Colonic mucosa (tissue), 4 donors: ENCODE measurements at regions not wholly inside any gene's neighbourhood (a gene's known extent, or its start where the extent isn't known, plus 50 kb on each side); places are given as distances from the start of the nearest gene placed in this dataset.

ENCODE experiments used
- DNase-seq: peaks from one replicate; pipeline ENCODE4 v3.0.0-alpha.2; 2020
- H3K27ac ChIP-seq: fragments of 200-600 bp; one replicate; pipeline ENCODE4 v1.8.0; 2021
- H3K27me3 ChIP-seq: fragments of 200-600 bp; one replicate; pipeline ENCODE4 v1.8.0; 2021
- H3K36me3 ChIP-seq: fragments of 200-600 bp; one replicate; pipeline ENCODE4 v1.8.0; 2021
- H3K4me1 ChIP-seq: fragments of 200-600 bp; one replicate; pipeline ENCODE4 v1.8.0; 2021; ENCODE audit warnings: mild to moderate bottlenecking
- H3K4me3 ChIP-seq: fragments of 200-600 bp; one replicate; pipeline ENCODE4 v1.8.0; 2021
- H3K9ac ChIP-seq, 2 donors: one replicate each; pipeline ENCODE4 v1.7.0; 2013; ENCODE audit warnings: control low read depth in 2 of 2, low read depth in 2 of 2, low read length in 2 of 2
- H3K9me3 ChIP-seq: fragments of 200-600 bp; one replicate; pipeline ENCODE4 v1.8.0; 2021
- CTCF ChIP-seq: fragments of 200-600 bp; IDR thresholded peaks from one replicate; pipeline ENCODE4 v1.8.0; 2022; ENCODE audit warnings: antibody characterized with exemption, mild to moderate bottlenecking
- intact Hi-C: fragments of 100-400 bp; cut with DNase I; formaldehyde crosslinking; loops from one replicate; pipeline ENCODE4 v1.14.1; 2022
- donor health status: healthy.
- donor health status: DM: no; HTN: no; CAD: no.
- donor health status: DM: no; HTN: no; CAD: no.

- Histone ChIP-seq H3K4me3 (no peak overlapping the region), H3K27ac (no peak overlapping the region), H3K4me1 (no peaks in the 10 kb centered on the region), H3K27me3 (no peaks in the 10 kb centered on the region), H3K36me3 (no peaks in the 10 kb centered on the region), H3K9ac (no peak overlapping the region), H3K9me3 (no peaks in the 10 kb centered on the region)
- intact Hi-C loops: no loop called here
- no peak for DNase-seq
- TF ChIP-seq CTCF: no peak
Measured at GRCh38 chr13:22405891-22406290, 735.0 kb downstream of the FGF9 start.

- DNase-seq: no peak
- H3K36me3 ChIP-seq: no peaks in the 10 kb centered on the region
- intact Hi-C loops: no loop called here
- H3K9ac ChIP-seq: no peak overlapping the region
- H3K9me3 ChIP-seq: no peaks in the 10 kb centered on the region
- H3K27ac ChIP-seq: no peak overlapping the region
- no peaks in the 10 kb centered on the region for H3K27me3 ChIP-seq
- TF ChIP-seq CTCF: no peak
- H3K4me3 ChIP-seq: no peak overlapping the region
- H3K4me1 ChIP-seq: no peaks in the 10 kb centered on the region
Measured at GRCh38 chr13:22412452-22412851, 741.6 kb downstream of the FGF9 start.

DNA sequence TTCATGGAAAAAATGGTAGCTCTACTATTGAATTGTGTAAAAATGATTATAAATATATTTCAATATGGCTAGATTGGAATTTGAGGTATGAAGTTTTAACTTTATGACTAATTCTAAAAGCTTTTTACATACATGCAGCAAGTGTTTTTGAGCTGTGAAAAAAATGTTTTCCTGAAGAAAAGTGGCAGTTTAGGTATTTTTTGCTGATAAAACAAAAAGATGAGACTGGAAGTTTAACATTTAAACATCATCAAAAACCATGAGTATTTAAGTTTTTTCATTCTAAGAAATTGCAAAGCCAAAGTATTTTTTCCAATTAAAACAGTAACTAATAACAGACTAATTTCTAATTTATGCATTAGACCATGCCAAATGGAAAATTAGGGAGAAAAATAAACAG lies 751.1 kb downstream of the FGF9 start:
- intact Hi-C loops: no loop called here

GRCh38 chr13:22422712-22423111 lies 751.8 kb downstream of the FGF9 start:
- Histone ChIP-seq H3K4me3 (no peak overlapping the region), H3K27ac (no peak overlapping the region), H3K36me3 (no peaks in the 10 kb centered on the region), H3K9ac (no peak overlapping the region), H3K4me1 (no peaks in the 10 kb centered on the region), H3K9me3 (no peaks in the 10 kb centered on the region), H3K27me3 (no peaks in the 10 kb centered on the region)
- TF ChIP-seq CTCF: no peak
- no peak for DNase-seq
- intact Hi-C loops: no loop called here

More for the DNA sequence above, 751.1 kb downstream of the FGF9 start:
- no peak for DNase-seq
- Histone ChIP-seq H3K4me3 (no peak overlapping the region), H3K27ac (no peak overlapping the region), H3K36me3 (no peaks in the 10 kb centered on the region), H3K9me3 (no peaks in the 10 kb centered on the region), H3K4me1 (no peaks in the 10 kb centered on the region), H3K9ac (no peak overlapping the region), H3K27me3 (no peaks in the 10 kb centered on the region)
- TF ChIP-seq CTCF: no peak

- H3K9me3 ChIP-seq: no peaks in the 10 kb centered on the region
- H3K36me3 ChIP-seq: no peaks in the 10 kb centered on the region
- intact Hi-C loops: no loop called here
Measured at GRCh38 chr13:22423261-22423660, 752.4 kb downstream of the FGF9 start.

More at GRCh38 chr13:22423261-22423660, 752.4 kb downstream of the FGF9 start:
- no peak overlapping the region for H3K9ac ChIP-seq
- DNase-seq: no peak
- TF ChIP-seq CTCF: no peak
- H3K27me3 ChIP-seq: no peaks in the 10 kb centered on the region
- H3K4me3 ChIP-seq: no peak overlapping the region
- no peaks in the 10 kb centered on the region for H3K4me1 ChIP-seq
- no peak overlapping the region for H3K27ac ChIP-seq
